Bronchial epithelial cell (primary cell): ENCODE measurements at regions not wholly inside any gene's neighbourhood (a gene's known extent, or its start where the extent isn't known, plus 50 kb on each side); places are given as distances from the start of the nearest gene placed in this dataset.

Source experiments
- DNase-seq: peaks from one replicate; pipeline ENCODE4 v3.0.0-alpha.2; 2010; ENCODE audit warnings: low read depth
- FAIRE-seq: peaks from 2 replicates; lab custom pipeline; 2011; peaks lifted over from hg19 to GRCh38; lab: Jason Lieb, UNC
- H3K27me3 ChIP-seq: 2 replicates; pipeline ENCODE4 v1.5.1; 2011; ENCODE audit warnings: low read length; ENCODE audit not compliant: control insufficient read depth, insufficient read depth
- H3K36me3 ChIP-seq: 2 replicates; pipeline ENCODE4 v1.5.1; 2011; ENCODE audit warnings: low read length; ENCODE audit not compliant: control insufficient read depth, insufficient read depth
- H3K4me3 ChIP-seq: 2 replicates; pipeline ENCODE4 v1.5.1; 2011; ENCODE audit warnings: mild to moderate bottlenecking, low read depth, low read length, control low read depth
- TF ChIP-seq, protein P1 (sequence below): IDR thresholded peaks from 2 replicates; pipeline ENCODE4 v1.5.1; 2011; ENCODE audit warnings: mild to moderate bottlenecking, moderate library complexity, low read length, control low read depth, inconsistent platforms; ENCODE audit not compliant: insufficient read depth, severe bottlenecking

DNA sequence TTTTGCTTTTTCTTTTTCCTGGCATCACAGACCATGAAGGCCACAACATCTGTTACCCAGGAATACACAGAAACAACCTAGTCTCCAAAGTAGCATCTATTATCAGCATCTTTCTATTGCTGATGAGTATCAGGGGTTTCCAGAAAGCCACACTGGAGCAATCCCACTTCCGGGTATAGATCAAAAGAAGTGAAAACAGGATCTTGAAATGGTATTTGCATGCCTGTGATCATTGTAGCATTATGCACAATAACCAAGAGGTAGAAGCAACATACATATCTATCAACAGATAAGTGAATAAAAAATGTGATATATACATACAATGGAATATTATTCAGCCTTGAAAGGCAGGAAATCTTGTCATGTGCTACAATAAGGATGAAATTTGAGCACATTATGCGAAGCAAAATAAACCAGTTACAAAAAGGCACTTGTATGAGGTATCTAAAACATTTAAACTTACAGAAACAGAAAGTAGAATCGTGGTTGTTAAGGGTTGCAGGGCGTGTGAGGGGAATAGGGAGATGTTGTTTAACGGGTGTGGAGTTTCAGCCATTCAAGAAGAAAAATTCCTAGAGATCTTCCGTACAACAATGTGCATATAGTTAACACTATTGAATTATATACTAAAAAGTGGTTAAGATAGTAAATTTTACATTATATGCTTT is 115.1 kb downstream of the KCNE4 start:
- no peak overlapping the region for H3K4me3 ChIP-seq
- FAIRE-seq (no peak), DNase-seq (no peak)
- H3K36me3 ChIP-seq, result no peaks in the 10 kb centered on the region
- TF ChIP-seq, protein P1, sequence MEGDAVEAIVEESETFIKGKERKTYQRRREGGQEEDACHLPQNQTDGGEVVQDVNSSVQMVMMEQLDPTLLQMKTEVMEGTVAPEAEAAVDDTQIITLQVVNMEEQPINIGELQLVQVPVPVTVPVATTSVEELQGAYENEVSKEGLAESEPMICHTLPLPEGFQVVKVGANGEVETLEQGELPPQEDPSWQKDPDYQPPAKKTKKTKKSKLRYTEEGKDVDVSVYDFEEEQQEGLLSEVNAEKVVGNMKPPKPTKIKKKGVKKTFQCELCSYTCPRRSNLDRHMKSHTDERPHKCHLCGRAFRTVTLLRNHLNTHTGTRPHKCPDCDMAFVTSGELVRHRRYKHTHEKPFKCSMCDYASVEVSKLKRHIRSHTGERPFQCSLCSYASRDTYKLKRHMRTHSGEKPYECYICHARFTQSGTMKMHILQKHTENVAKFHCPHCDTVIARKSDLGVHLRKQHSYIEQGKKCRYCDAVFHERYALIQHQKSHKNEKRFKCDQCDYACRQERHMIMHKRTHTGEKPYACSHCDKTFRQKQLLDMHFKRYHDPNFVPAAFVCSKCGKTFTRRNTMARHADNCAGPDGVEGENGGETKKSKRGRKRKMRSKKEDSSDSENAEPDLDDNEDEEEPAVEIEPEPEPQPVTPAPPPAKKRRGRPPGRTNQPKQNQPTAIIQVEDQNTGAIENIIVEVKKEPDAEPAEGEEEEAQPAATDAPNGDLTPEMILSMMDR, result no peak
- no peaks in the 10 kb centered on the region for H3K27me3 ChIP-seq

DNA sequence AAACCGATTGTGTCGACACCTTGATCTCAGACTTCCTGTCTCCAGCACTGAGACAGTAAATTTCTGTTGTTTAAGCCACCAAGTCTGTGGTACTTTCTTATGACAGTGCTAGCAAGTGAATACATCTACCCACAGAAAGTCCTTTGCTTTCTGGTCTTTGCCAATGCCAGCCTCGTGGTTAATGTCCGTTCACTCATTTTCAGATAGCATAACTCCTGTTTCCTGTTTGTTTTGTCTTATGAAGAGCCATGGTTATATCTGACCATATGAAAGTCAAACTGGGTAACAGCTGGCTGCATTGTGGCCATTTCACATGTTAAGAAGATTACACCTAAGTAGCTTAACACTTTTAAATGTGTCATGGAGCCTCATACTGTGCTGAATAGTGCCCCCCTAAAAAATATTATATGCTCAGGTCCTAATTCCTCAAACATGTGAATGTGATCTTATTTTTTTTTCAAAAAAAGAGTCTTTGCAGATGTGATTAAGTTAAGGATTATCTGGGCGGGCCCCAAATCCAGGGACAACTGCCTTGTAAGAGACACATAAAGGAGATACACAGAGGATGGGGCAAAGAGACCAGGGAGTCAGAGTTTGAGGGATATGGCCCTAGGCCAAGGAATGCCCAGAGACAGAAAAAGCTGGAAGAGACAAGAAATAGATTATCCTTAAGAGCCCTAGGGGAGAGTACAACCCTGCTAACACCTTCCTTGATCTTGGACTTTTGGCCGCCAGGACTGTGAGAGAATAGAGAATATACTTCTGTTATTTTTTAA is 118.0 kb downstream of the KCNE4 start:
- no peaks in the 10 kb centered on the region for H3K36me3 ChIP-seq
- no peak overlapping the region for H3K4me3 ChIP-seq
- no peaks in the 10 kb centered on the region for H3K27me3 ChIP-seq
- TF ChIP-seq, protein P1, result no peak
- FAIRE-seq (no peak), DNase-seq (no peak)

DNA sequence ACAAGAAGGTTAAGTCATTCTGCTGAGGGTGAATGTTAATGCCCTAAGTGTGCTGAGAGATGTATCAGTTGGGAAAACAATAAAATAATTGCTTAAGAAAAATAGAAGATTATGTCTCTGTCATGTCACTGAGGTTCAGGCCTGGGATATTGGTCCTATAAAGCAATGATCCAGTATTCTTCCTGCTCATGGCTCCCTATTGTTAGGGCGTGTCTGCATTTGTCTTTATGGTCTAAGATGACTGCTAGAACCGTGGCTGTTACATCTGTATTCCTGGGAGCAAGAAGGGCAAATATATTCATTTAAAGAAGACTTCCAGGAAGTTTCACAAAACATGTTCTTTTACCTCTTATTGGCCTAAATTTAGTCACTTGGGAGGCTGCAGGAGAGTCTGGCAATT is 125.0 kb downstream of the KCNE4 start:
- DNase-seq (no peak), FAIRE-seq (no peak)
- Histone ChIP-seq H3K36me3 (no peaks in the 10 kb centered on the region), H3K27me3 (no peaks in the 10 kb centered on the region), H3K4me3 (no peak overlapping the region)
- TF ChIP-seq, protein P1, result no peak

DNA sequence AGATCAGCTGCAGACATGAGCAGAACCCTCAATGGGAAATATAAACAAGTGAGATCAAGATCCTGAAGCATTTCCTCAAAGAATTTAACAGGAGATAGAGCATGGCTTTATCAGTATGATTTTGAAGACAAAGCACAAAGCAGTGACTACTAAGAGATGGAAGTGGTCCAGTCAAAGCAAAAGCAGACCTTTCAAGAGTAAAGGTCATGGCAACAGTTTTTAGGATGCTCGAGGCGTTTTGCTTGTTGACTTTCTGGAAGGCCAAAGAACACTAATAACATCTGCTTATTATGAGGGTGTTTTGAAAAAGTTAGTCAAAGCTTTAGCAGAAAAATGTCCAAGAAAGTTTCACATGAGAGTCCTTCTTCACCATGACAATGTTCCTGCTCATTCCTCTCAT is 128.5 kb downstream of the KCNE4 start:
- FAIRE-seq, result no peak
- TF ChIP-seq, protein P1, result no peak
- Histone ChIP-seq H3K36me3 (no peaks in the 10 kb centered on the region), H3K4me3 (no peak overlapping the region), H3K27me3 (no peaks in the 10 kb centered on the region)
- no peak for DNase-seq

DNA sequence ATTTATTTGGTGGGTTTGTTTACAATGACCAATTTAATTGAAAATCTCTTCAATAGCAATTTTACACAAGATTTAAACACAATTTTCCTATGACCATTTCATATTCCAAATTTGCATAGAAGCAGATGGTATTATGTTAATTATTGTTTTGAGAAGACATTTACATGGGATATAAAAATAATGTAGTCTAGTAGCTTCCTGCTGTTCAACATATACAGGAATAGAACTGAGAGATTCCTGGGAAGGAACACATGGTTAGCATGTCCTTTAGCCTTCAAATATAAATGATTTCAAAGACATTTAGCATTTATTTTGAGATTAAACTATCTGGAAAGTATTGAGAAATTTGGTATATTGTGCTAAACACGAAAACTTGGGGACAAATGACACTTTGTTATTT is 129.6 kb downstream of the KCNE4 start:
- Histone ChIP-seq H3K4me3 (no peak overlapping the region), H3K36me3 (no peaks in the 10 kb centered on the region), H3K27me3 (no peaks in the 10 kb centered on the region)
- FAIRE-seq (no peak), DNase-seq (no peak)
- TF ChIP-seq, protein P1, result no peak
